ENCODE measurements at regions not wholly inside any gene's neighbourhood (a gene's known extent, or its start where the extent isn't known, plus 50 kb on each side); places are given as distances from the start of the nearest gene placed in this dataset.

- TF ChIP-seq CTCF (IDR thresholded peaks at IDR 0.05; ENCODE audit: low read depth, low read length) (no peak), MAX (IDR thresholded peaks at IDR 0.05; ENCODE audit: low read depth, low read length) (no peak)
Observed at GRCh38 chr6:43845646-43846045, 75.6 kb downstream of the VEGFA start.

Data from NB4 (cell line).